Progenitor cell of endocrine pancreas (in vitro differentiated cells): ENCODE measurements at regions not wholly inside any gene's neighbourhood (a gene's known extent, or its start where the extent isn't known, plus 50 kb on each side); places are given as distances from the start of the nearest gene placed in this dataset.

Source experiments
- DNase-seq: peaks from one replicate; pipeline ENCODE4 v3.0.0; 2021; ENCODE audit warnings: low spot score; ENCODE audit not compliant: unreplicated experiment
- H3K27ac Mint-ChIP-seq: 2 replicates; pipeline ENCODE4 v1.8.0; 2021; ENCODE audit warnings: mild to moderate bottlenecking, moderate library complexity, mixed read lengths
- H3K27me3 Mint-ChIP-seq: 2 replicates; pipeline ENCODE4 v1.8.0; 2021; ENCODE audit warnings: mixed read lengths
- H3K36me3 Mint-ChIP-seq: 2 replicates; pipeline ENCODE4 v1.8.0; 2022; ENCODE audit warnings: mixed read lengths; ENCODE audit not compliant: insufficient read depth
- H3K4me1 Mint-ChIP-seq: 2 replicates; pipeline ENCODE4 v1.8.0; 2021; ENCODE audit warnings: low read depth, mixed read lengths
- H3K4me3 Mint-ChIP-seq: 2 replicates; pipeline ENCODE4 v1.8.0; 2021; ENCODE audit warnings: low read depth, mild to moderate bottlenecking, moderate library complexity, mixed read lengths
- H3K9me3 Mint-ChIP-seq: 2 replicates; pipeline ENCODE4 v1.8.0; 2021; ENCODE audit warnings: low read depth, mixed read lengths
- CTCF ChIP-seq: fragments of 200-600 bp; sonication (generic); IDR thresholded peaks from one replicate; pipeline ENCODE4 v1.5.0; 2021; ENCODE audit warnings: antibody characterized with exemption, mild to moderate bottlenecking; ENCODE audit not compliant: unreplicated experiment

- peaks cover 3% of the 10 kb centered on the region for H3K36me3 Mint-ChIP-seq
- peak overlapping the region; percentile 57 for H3K27ac Mint-ChIP-seq
- H3K4me1 Mint-ChIP-seq, result no peaks in the 10 kb centered on the region
- peaks cover 14% of the 10 kb centered on the region for H3K9me3 Mint-ChIP-seq
- H3K27me3 Mint-ChIP-seq, result no peaks in the 10 kb centered on the region
- no peak overlapping the region for H3K4me3 Mint-ChIP-seq
- no peak for TF ChIP-seq CTCF
- no peak for DNase-seq
These were observed 163.0 kb downstream of the IRS1 start for GRCh38 chr2:226636586-226636985.

GRCh38 chr2:226634943-226635604 lies 164.5 kb downstream of the IRS1 start:
- Mint-ChIP-seq H3K27ac (no peak overlapping the region), H3K27me3 (no peaks in the 10 kb centered on the region), H3K36me3 (no peaks in the 10 kb centered on the region), H3K4me3 (no peak overlapping the region), H3K9me3 (peaks cover 9% of the 10 kb centered on the region), H3K4me1 (no peaks in the 10 kb centered on the region)
- no peak for DNase-seq
- no peak for TF ChIP-seq CTCF

GRCh38 chr2:226631671-226632070 lies 167.9 kb downstream of the IRS1 start:
- Mint-ChIP-seq H3K4me1 (no peaks in the 10 kb centered on the region), H3K4me3 (no peak overlapping the region), H3K9me3 (peaks cover 3% of the 10 kb centered on the region), H3K36me3 (no peaks in the 10 kb centered on the region), H3K27ac (no peak overlapping the region), H3K27me3 (no peaks in the 10 kb centered on the region)
- DNase-seq, result no peak
- TF ChIP-seq CTCF, result no peak

GRCh38 chr2:226631187-226631586 lies 168.4 kb downstream of the IRS1 start:
- DNase-seq, result no peak
- TF ChIP-seq CTCF, result no peak
- H3K4me3 Mint-ChIP-seq, result no peak overlapping the region
- no peaks in the 10 kb centered on the region for H3K27me3 Mint-ChIP-seq
- no peaks in the 10 kb centered on the region for H3K4me1 Mint-ChIP-seq
- H3K9me3 Mint-ChIP-seq, result peaks cover 1% of the 10 kb centered on the region
- no peak overlapping the region for H3K27ac Mint-ChIP-seq
- no peaks in the 10 kb centered on the region for H3K36me3 Mint-ChIP-seq

- no peak overlapping the region for H3K27ac Mint-ChIP-seq
- no peak overlapping the region for H3K4me3 Mint-ChIP-seq
- no peaks in the 10 kb centered on the region for H3K27me3 Mint-ChIP-seq
- peaks cover 3% of the 10 kb centered on the region for H3K4me1 Mint-ChIP-seq
- no peak for TF ChIP-seq CTCF
- H3K9me3 Mint-ChIP-seq, result no peaks in the 10 kb centered on the region
- no peak for DNase-seq
- H3K36me3 Mint-ChIP-seq, result no peaks in the 10 kb centered on the region
These were observed 173.7 kb downstream of the IRS1 start for GRCh38 chr2:226625946-226626345.
